ENCODE measurements at regions not wholly inside any gene's neighbourhood (a gene's known extent, or its start where the extent isn't known, plus 50 kb on each side); places are given as distances from the start of the nearest gene placed in this dataset.
"Not testable (repeated sequence)": the region's sequence is repeated elsewhere in the genome, so short reads cannot be mapped to it uniquely, and the experiment has no call there.

- H3K9me3 ChIP-seq: no peaks in the 10 kb centered on the region
- ATAC-seq: no peak
- no peaks in the 10 kb centered on the region for H3K27me3 ChIP-seq
- H3K27ac ChIP-seq: no peak overlapping the region
- 89% methylated on average over 1 to 2 of the region's 2 CpGs for WGBS, 2 donors (ENCODE audit: low coverage in 1 of 2)
- H3K4me3 ChIP-seq: no peak overlapping the region
- H3K4me1 ChIP-seq: no peaks in the 10 kb centered on the region
- TF ChIP-seq CTCF (IDR thresholded peaks at IDR 0.05): no peak
- TF ChIP-seq POLR2A (IDR thresholded peaks at IDR 0.05): no peak
- no peak for TF ChIP-seq EP300 (IDR thresholded peaks at IDR 0.05)
- no peak for TF ChIP-seq POLR2AphosphoS5 (IDR thresholded peaks at IDR 0.05)
- H3K36me3 ChIP-seq: no peaks in the 10 kb centered on the region
Measured at GRCh38 chr5:89823046-89823445, 586.5 kb downstream of the CETN3 start.

- H3K4me1 ChIP-seq: no peaks in the 10 kb centered on the region
- WGBS, 2 donors (ENCODE audit: low coverage in 1 of 2): 47 to 62% methylated on average over 4 of the region's 4 CpGs
- no peak overlapping the region for H3K4me3 ChIP-seq
- no peak for ATAC-seq
- H3K27me3 ChIP-seq: no peaks in the 10 kb centered on the region
- TF ChIP-seq EP300 (IDR thresholded peaks at IDR 0.05): no peak
- TF ChIP-seq POLR2AphosphoS5 (IDR thresholded peaks at IDR 0.05): no peak
- TF ChIP-seq CTCF (IDR thresholded peaks at IDR 0.05): no peak
- no peak for TF ChIP-seq POLR2A (IDR thresholded peaks at IDR 0.05)
- no peak overlapping the region for H3K27ac ChIP-seq
- H3K36me3 ChIP-seq: no peaks in the 10 kb centered on the region
- no peaks in the 10 kb centered on the region for H3K9me3 ChIP-seq
Measured at GRCh38 chr5:89817841-89818240, 591.7 kb downstream of the CETN3 start.

GRCh38 chr5:89816038-89816437 is 593.5 kb downstream of the CETN3 start:
- no peaks in the 10 kb centered on the region for H3K27me3 ChIP-seq
- TF ChIP-seq EP300 (IDR thresholded peaks at IDR 0.05) (no peak), CTCF (IDR thresholded peaks at IDR 0.05) (no peak), POLR2AphosphoS5 (IDR thresholded peaks at IDR 0.05) (no peak), POLR2A (IDR thresholded peaks at IDR 0.05) (no peak)
- no peak overlapping the region for H3K27ac ChIP-seq
- WGBS, 2 donors (ENCODE audit: low coverage in 1 of 2): 87 to 93% methylated on average over 2 of the region's 2 CpGs
- H3K4me1 ChIP-seq: no peaks in the 10 kb centered on the region
- no peaks in the 10 kb centered on the region for H3K9me3 ChIP-seq
- H3K4me3 ChIP-seq: no peak overlapping the region
- H3K36me3 ChIP-seq: no peaks in the 10 kb centered on the region
- no peak for ATAC-seq

DNA sequence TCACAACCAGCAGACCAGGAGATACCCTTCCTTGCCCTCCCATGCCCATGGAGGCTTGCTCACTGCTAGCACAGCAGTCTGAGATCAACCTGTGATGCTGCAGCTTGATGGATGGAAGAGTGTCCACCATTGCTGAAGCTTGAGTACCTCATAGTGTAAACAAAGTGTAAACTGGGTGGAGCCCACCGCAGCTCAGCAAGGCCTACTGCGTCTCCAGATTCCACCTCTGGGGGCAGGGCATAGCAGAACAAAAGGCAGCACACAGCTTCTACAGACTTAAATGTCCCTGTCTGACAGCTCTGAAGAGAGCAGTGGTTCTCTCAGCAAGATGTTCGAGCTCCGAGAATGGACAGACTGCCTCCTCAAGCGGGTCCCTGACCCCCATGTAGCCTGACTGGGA is 608.8 kb downstream of the CETN3 start:
- not testable (repeated sequence) for H3K27me3 ChIP-seq, H3K4me3 ChIP-seq, H3K36me3 ChIP-seq, H3K27ac ChIP-seq, H3K4me1 ChIP-seq, H3K9me3 ChIP-seq, ATAC-seq
- WGBS, 2 donors (ENCODE audit: low coverage in 1 of 2): 80 to 100% methylated on average over 1 to 3 of the region's 5 CpGs

DNA sequence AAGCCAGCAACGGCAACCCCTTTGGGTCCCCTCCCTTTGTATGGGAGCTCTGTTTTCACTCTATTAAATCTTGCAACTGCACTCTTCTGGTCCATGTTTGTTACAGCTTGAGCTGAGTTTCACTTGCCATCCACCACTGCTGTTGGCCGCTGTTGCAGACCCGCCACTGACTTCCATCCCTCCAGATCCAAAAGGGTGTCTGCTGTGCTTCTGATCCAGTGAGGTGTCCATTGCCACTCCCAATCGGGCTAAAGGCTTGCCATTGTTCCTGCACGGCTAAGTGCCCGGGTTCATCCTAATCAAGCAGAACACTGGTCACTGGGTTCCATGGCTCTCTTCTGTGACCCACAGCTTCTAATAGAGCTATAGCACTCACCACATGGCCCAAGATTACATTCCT is 615.1 kb downstream of the CETN3 start:
- H3K27me3 ChIP-seq, ATAC-seq, H3K27ac ChIP-seq, H3K4me3 ChIP-seq, H3K36me3 ChIP-seq, H3K9me3 ChIP-seq, H3K4me1 ChIP-seq: not testable (repeated sequence)
- WGBS, 2 donors (ENCODE audit: low coverage in 1 of 2): 74 to 100% methylated on average over 1 to 4 of the region's 6 CpGs

DNA sequence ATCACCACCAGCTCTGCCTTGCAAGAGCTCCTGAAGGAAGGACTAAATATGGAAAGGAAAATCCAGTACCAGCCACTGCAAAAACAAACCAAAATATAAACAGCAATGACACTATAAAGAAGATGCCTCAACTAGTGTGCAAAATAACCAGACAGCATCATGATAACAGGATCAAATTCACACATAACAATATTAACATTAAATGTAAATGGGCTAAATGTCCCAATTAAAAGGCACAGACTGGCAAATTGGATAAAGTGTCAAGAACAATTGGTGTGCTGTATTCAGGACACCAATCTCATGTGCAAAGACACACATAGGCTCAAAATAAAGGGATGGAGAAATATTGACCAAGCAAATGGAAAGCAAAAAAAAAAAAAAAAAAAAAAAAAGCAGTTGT is 629.8 kb downstream of the CETN3 start:
- not testable (repeated sequence) for H3K36me3 ChIP-seq, H3K27ac ChIP-seq, ATAC-seq, H3K4me1 ChIP-seq, H3K27me3 ChIP-seq, H3K4me3 ChIP-seq
- peaks cover 0 to 45% (median 0%) of the 10 kb centered on the region in 3 donors for H3K9me3 ChIP-seq

DNA sequence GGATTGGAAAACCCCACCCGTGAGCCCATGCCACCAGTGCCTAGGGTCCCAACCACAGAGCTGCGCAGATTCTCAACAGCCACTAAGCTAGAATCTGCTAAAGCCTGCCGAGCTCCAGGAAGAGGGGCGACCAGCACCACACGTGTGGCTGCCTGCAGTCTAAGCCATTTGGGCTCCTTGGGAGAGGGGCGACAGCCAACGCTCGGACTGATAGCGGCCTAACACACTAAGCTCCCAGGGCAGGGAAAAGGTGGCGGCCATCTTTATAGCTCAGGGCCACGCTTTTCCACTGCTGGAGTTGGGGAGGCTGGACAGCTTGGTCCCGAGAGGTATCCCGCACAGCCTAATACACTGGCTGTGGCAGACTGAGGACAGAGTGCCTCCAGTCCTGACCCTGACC is 631.8 kb downstream of the CETN3 start:
- no peak overlapping the region for H3K27ac ChIP-seq
- H3K36me3 ChIP-seq: no peaks in the 10 kb centered on the region
- 95% methylated on average over 4 of the region's 13 CpGs; no CpG with 5 or more reads in 1 of the 2 donors for WGBS, 2 donors (ENCODE audit: low coverage in 1 of 2)
- TF ChIP-seq POLR2A (IDR thresholded peaks at IDR 0.05) (no peak), EP300 (IDR thresholded peaks at IDR 0.05) (no peak), POLR2AphosphoS5 (IDR thresholded peaks at IDR 0.05) (no peak), CTCF (IDR thresholded peaks at IDR 0.05) (no peak)
- H3K9me3 ChIP-seq: peaks cover 0 to 45% (median 0%) of the 10 kb centered on the region in 3 donors
- H3K4me3 ChIP-seq: no peak overlapping the region
- H3K27me3 ChIP-seq: no peaks in the 10 kb centered on the region
- ATAC-seq: no peak
- H3K4me1 ChIP-seq: no peaks in the 10 kb centered on the region
